Astrocyte (in vitro differentiated cells and primary cell): ENCODE measurements at regions not wholly inside any gene's neighbourhood (a gene's known extent, or its start where the extent isn't known, plus 50 kb on each side); places are given as distances from the start of the nearest gene placed in this dataset.
"Not testable (repeated sequence)": the region's sequence is repeated elsewhere in the genome, so short reads cannot be mapped to it uniquely, and the experiment has no call there.

Experiments
- CTCF ChIP-seq: IDR thresholded peaks from 2 replicates; pipeline ENCODE4 v1.5.1; 2011; ENCODE audit warnings: low read depth, mild to moderate bottlenecking, inconsistent platforms, low read length, moderate library complexity; ENCODE audit not compliant: insufficient read depth
- EZH2 ChIP-seq: IDR thresholded peaks from 2 replicates; pipeline ENCODE4 v1.6.1; 2012; ENCODE audit warnings: mild to moderate bottlenecking, low read length, inconsistent platforms; ENCODE audit not compliant: insufficient read depth

- not testable (repeated sequence) for TF ChIP-seq CTCF, EZH2
These were observed 95.6 kb downstream of the PRR15 start for GRCh38 chr7:29659213-29659612.
